HG02981 (cell line): ENCODE measurements at regions not wholly inside any gene's neighbourhood (a gene's known extent, or its start where the extent isn't known, plus 50 kb on each side); places are given as distances from the start of the nearest gene placed in this dataset.

Source experiments
- ATAC-seq: cut with Tn5 transposase; IDR thresholded peaks from one replicate; pipeline ENCODE4 v1.9.1; 2021; ENCODE audit warnings: mild to moderate bottlenecking, moderate library complexity; ENCODE audit not compliant: unreplicated experiment

- no peak for ATAC-seq
Observed at GRCh38 chr4:188804861-188805260, 665.6 kb downstream of the TRIML1 start.

DNA sequence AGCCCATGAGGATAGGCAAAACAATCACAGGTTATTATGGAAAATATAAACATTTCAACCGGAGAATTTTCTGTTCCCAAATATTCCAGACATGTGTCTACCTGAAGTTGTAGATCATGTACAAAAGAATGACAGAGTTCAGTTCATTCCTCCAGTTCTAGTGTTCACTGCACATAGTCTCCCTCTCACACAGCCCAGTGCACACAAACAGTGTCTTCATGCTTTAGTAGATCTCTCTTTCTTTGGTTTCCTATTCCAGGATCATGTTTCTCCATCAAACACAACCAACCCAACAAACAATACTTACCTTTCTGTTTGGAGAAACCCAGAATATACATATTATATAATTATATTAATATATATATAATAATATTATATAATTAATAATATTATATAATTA lies 671.9 kb downstream of the TRIML1 start:
- no peak for ATAC-seq

GRCh38 chr4:188812644-188813043 lies 673.4 kb downstream of the TRIML1 start:
- ATAC-seq, result no peak

- no peak for ATAC-seq
Observed at GRCh38 chr4:188818300-188818699, 679.1 kb downstream of the TRIML1 start.

- no peak for ATAC-seq
Observed at GRCh38 chr4:188819233-188819632, 680.0 kb downstream of the TRIML1 start.

- ATAC-seq, result no peak
Observed at GRCh38 chr4:188821500-188821899, 682.3 kb downstream of the TRIML1 start.

DNA sequence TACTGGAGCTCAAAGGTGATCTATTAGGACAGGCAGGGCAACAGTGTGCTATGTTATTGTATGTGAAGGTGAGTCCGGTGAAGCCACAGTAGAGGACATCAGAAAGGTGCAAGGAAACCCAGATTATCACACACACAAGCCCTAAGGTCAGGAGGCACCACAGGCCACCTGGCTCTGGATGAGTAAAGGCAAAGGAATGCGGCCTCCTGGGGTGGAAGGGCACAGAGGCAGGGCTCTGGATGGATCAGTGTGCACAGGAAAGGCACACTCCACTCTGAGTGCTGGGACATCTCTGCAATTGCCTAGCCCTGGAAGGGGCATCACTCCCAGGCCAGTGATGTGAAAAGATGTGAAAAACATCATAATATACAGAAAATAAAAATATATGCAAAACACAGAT lies 683.5 kb downstream of the TRIML1 start:
- ATAC-seq, result no peak

DNA sequence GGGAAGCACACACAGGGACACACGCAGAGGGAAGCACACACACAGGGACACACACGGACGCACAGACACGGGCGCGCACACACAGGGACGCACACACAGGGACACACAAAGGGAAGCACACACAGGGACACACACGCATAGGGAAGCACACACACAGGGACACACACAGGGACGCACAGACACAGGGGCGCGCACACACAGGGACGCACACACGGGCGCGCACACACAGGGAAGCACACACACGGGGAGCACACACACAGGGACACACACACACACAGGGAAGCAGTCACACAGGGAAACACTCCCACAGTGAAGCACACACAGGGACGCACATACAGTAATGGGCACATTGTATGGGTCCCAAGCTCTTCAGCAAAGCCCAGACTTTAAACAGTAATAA lies 685.3 kb downstream of the TRIML1 start:
- ATAC-seq, result no peak

GRCh38 chr4:188826393-188826792 lies 687.2 kb downstream of the TRIML1 start:
- no peak for ATAC-seq

DNA sequence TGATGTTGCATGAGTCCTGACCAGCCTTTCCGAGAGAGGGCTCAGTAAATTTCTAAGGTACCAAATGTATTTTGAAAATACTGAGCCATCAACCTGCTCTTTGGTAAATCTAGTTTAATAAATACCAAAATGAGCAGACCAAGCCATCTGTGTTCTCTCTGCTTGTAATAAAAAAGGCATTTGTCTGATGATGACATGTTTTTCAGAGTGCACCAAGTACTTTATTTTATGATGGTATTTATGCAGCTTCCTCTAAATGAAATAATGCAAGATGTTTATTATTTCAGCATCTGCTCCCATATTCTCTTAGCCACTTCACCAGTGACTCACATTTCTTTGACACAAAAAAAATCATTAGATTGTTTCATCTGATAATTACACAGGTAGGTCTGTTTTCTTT lies 700.5 kb downstream of the TRIML1 start:
- no peak for ATAC-seq

GRCh38 chr4:188841523-188841922 lies 702.3 kb downstream of the TRIML1 start:
- no peak for ATAC-seq

DNA sequence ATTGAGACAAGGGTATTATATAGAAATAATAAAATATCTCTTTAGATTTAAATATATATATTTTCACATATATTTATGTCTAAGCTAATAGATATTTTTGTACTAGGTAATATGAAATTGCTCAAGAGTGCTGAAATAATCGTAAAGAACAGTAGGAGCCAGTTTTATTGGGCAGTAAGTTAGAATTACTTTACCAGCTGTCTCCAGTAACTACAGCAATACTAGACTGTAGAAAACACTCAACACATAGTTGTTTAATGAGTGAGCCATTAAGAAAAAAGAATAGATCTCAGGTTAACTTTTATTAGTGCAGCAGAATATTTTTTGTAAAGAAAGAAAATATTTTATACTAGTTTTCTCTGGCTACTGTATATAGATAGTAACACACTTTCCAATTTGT lies 715.2 kb downstream of the TRIML1 start:
- no peak for ATAC-seq

- ATAC-seq, result no peak
Observed at GRCh38 chr4:188858696-188859095, 719.5 kb downstream of the TRIML1 start.

DNA sequence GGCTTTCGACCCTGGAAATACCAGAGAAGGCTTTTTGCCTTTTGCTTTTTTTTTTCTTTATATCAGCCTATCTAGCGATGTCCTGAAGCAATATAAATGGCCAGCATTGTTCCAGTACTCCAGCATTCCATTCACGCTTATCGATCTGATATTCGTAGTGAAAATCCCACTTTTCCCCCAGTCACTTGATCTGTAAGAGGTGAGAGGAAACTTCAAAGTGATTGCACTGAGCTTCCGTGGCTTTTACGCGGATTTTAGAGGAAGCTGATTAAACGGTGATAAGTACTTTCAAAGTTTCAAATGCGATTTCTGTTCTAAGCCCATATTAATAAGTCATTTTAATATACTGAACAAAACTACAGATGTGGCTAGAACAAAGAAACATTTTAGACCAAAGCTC lies 725.5 kb downstream of the TRIML1 start:
- no peak for ATAC-seq

DNA sequence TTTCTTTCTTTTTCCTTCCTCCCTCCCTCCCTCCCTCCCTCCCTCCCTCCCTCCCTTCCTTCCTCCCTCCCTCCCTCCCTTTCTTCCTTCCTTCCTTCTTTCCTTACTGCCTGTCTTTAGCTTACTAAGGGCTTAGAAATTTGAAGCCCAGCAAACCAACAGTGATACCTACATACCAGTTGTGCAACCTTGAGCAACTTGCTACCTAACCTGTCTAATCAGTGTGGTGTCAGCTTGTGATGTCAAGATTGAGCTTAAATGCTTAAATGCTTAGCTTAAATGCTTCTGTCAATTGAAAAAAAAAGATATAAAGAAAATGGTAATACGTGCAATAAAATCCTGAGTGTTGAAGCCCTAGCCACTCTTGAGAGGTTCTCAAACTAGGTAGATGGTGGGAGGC lies 728.6 kb downstream of the TRIML1 start:
- ATAC-seq, result no peak

DNA sequence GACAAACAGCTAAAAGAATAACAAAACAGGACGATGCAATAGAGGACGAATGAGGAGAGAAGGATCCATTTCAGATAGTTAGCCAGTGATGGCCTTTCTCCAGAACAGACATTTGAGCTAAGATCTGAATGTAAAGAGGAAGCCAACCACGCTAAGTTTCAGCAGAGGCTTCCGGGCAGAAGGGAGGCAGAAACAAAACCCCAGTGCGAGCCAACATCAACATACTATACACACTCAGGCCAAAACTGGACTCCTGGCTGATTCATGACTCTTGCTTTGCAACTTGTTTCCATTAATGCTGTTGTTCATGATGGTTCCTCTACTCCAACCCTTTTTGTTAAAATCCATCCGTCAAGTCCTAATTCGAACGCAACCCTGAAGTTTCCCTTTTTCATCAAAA lies 730.3 kb downstream of the TRIML1 start:
- ATAC-seq, result no peak

GRCh38 chr4:188872809-188873208 lies 733.6 kb downstream of the TRIML1 start:
- ATAC-seq, result no peak

GRCh38 chr4:188876881-188877280 lies 737.6 kb downstream of the TRIML1 start:
- no peak for ATAC-seq

- no peak for ATAC-seq
Observed at GRCh38 chr4:188879598-188879997, 740.4 kb downstream of the TRIML1 start.

DNA sequence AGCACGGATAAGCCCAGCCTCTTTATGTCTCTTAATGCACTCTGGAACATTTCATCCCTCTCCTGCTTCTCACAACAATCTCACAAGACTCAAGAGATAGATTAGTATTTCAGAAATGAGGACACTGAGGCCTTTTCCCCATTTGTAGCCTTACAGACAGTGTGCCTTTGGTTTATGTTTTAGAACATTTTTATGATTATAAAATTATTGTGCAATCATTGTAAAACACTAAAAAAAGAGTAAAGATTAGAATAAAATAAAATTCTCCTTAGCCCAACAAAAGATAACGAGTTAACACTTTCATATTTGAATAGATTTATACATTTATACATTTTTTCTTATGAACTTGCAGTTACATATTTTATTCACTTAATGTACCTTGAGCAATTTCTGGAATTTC lies 748.7 kb downstream of the TRIML1 start:
- no peak for ATAC-seq

GRCh38 chr4:188892837-188893236 lies 753.6 kb downstream of the TRIML1 start:
- ATAC-seq, result no peak

DNA sequence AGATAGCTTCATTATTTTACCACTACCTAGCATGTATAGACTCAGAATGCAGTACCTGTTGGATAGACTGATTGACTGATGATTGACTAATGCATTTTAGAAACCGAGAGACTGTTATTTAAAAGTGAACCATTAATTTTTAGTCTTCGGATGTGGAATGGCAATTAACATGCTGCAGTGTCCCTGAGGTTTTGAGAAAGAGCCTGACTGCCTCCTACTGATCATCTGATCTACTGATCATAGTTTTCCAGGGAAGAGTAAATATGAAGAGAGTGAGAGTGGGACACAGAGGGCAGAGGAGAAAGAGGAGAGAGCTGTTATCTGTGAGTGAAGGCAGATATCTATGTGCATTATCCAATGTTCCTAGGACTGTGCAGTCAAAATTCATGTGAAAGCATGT lies 764.7 kb downstream of the TRIML1 start:
- ATAC-seq, result no peak

GRCh38 chr4:188904617-188905016 lies 765.4 kb downstream of the TRIML1 start:
- ATAC-seq, result no peak

DNA sequence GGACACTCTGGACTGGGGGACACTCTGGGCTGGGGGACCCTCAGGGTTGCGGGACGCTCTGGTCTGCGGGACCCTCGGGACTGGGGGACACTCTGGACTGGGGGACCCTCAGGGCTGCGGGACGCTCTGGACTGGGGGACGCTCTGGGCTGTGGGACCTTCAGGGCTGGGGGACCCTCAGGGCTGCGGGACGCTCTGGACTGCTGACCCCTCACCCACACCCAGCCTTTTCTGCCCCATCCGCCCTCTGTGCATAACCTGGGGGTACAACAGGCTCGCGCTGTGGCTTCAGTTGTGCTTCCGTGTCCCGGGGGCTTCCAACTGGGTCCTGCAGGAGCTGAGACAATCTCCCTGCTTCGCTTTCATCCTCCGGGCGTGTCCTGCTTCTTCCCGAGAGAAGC lies 766.0 kb downstream of the TRIML1 start:
- no peak for ATAC-seq
